ENCODE measurements at regions not wholly inside any gene's neighbourhood (a gene's known extent, or its start where the extent isn't known, plus 50 kb on each side); places are given as distances from the start of the nearest gene placed in this dataset.

DNA sequence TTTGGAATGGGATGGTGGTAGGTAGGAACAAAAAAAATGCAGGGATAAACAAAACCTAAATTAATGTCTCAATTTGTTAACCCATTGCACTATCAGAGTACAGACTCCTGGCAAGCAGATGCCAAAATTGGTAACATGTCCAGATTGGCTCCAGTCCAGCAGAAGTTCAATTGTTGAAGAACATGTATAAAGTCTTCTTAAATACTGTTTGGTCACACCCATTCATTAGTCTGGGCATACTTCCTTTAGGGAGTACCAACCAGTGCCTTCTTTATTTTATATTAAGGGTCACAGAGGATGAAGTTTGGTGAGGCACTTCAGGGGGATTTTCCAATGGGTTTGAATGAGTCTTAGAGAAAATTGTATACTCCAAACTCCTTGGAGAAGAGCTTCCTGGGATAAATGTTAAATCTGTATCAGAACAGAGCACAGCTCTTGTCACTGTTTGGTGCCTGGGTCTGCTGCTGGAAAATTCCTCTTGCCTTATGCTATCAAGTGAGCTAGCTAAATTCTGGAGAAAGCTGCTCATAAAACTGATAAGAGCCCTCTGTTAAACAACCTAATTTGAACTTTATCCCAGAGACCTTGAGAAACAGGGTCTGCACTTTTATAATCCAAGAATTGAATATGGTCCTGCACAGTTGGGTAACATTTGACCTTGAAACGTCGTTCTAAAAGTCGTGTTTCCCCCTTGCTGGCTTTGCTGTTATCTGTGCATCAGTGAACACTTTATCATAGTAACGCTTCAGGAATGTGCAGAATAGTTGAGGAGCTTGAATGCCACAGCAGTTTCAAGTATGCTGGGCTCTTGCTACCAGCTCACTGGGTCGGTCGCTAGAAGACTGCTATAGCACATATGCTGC, 334.1 kb upstream of the CITED2 start:
- TF ChIP-seq, protein P1, sequence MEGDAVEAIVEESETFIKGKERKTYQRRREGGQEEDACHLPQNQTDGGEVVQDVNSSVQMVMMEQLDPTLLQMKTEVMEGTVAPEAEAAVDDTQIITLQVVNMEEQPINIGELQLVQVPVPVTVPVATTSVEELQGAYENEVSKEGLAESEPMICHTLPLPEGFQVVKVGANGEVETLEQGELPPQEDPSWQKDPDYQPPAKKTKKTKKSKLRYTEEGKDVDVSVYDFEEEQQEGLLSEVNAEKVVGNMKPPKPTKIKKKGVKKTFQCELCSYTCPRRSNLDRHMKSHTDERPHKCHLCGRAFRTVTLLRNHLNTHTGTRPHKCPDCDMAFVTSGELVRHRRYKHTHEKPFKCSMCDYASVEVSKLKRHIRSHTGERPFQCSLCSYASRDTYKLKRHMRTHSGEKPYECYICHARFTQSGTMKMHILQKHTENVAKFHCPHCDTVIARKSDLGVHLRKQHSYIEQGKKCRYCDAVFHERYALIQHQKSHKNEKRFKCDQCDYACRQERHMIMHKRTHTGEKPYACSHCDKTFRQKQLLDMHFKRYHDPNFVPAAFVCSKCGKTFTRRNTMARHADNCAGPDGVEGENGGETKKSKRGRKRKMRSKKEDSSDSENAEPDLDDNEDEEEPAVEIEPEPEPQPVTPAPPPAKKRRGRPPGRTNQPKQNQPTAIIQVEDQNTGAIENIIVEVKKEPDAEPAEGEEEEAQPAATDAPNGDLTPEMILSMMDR (IDR thresholded peaks at IDR 0.05; ENCODE audit: control extremely low read depth, extremely low read depth, low read depth, missing control alignments) = no peak
- CTCF ChIA-PET = interaction anchor here (1.0 to 1.8 kb wide), 4 partner anchors 14 to 19 kb away, joined by 3 to 5 read pairs (median 4); no protein-coding TSS in a partner anchor
- DNase-seq (ENCODE audit: extremely low spot score) = no peak
- POLR2A ChIA-PET = no interaction called here

GRCh38 chr6:139706912-139707311, 332.5 kb upstream of the CITED2 start:
- POLR2A ChIA-PET = no interaction called here
- no peak for DNase-seq (ENCODE audit: extremely low spot score)
- TF ChIP-seq, protein P1 (IDR thresholded peaks at IDR 0.05; ENCODE audit: control extremely low read depth, extremely low read depth, low read depth, missing control alignments) = no peak
- CTCF ChIA-PET = interaction anchor here (0.9 to 1.8 kb wide), 4 partner anchors 12 to 49 kb away, joined by 3 to 6 read pairs (median 4); no protein-coding TSS in a partner anchor

DNA sequence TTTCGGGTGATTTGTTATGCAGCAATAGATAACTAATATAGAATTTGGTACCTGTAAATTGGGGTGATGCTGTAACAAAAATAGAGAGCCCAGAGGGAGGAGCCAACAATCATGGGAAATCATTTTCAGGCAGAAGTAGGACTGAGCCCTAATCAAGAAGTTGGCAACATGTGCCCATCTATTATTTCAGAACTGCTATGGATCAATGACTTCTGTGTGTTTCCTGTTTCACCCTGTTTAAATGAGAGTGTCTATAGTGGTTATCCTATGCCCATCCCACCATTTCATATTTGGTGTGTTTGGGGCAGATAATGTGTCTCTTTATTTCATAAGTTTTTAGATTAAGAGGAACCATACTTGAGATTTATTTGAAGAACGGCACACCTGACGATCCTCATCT, 330.8 kb upstream of the CITED2 start:
- DNase-seq (ENCODE audit: extremely low spot score) = no peak
- ChIA-PET POLR2A (no interaction called here), CTCF (no interaction called here)
- TF ChIP-seq, protein P1 (IDR thresholded peaks at IDR 0.05; ENCODE audit: control extremely low read depth, extremely low read depth, low read depth, missing control alignments) = no peak

GRCh38 chr6:139703780-139704179, 329.3 kb upstream of the CITED2 start:
- DNase-seq (ENCODE audit: extremely low spot score) = no peak
- TF ChIP-seq, protein P1 (IDR thresholded peaks at IDR 0.05; ENCODE audit: control extremely low read depth, extremely low read depth, low read depth, missing control alignments) = no peak
- ChIA-PET CTCF (interaction anchor here (1.6 kb wide), 1 partner anchor 11 kb away, joined by 6 read pairs; no protein-coding TSS in a partner anchor), POLR2A (no interaction called here)

DNA sequence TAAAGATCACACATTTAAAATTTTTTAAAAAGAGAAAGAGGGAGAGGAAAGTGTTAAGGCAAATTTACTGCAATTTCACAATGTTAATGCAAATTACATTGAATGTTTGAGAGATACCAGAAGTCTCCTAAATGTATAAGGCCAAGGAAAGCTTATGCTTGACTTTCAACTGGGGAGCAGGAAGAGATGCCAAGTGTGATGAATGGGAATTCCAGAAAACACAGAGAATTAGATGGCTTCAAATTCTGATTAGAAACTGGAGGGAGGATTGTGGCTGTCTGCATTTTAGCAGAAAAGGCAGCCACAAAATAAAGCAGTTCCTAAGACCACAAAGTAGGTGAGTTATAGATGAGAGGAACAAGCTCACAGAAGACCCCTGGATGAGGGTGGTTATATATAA, 328.3 kb upstream of the CITED2 start:
- POLR2A ChIA-PET = no interaction called here
- TF ChIP-seq, protein P1 (IDR thresholded peaks at IDR 0.05; ENCODE audit: control extremely low read depth, extremely low read depth, low read depth, missing control alignments) = no peak
- CTCF ChIA-PET = interaction anchor here (0.8 kb wide), 1 partner anchor 12 kb away, joined by 3 read pairs; no protein-coding TSS in a partner anchor
- no peak for DNase-seq (ENCODE audit: extremely low spot score)

GRCh38 chr6:139701695-139702094, 327.2 kb upstream of the CITED2 start:
- CTCF ChIA-PET = no interaction called here
- TF ChIP-seq, protein P1 (IDR thresholded peaks at IDR 0.05; ENCODE audit: control extremely low read depth, extremely low read depth, low read depth, missing control alignments) = no peak
- DNase-seq (ENCODE audit: extremely low spot score) = no peak
- POLR2A ChIA-PET = no interaction called here
